ENCODE measurements at regions not wholly inside any gene's neighbourhood (a gene's known extent, or its start where the extent isn't known, plus 50 kb on each side); places are given as distances from the start of the nearest gene placed in this dataset.
"Not testable (repeated sequence)": the region's sequence is repeated elsewhere in the genome, so short reads cannot be mapped to it uniquely, and the experiment has no call there.

- DNase-seq: no peak
These were observed 540.9 kb downstream of the TRIML1 start for GRCh38 chr4:188680004-188680666.

DNA sequence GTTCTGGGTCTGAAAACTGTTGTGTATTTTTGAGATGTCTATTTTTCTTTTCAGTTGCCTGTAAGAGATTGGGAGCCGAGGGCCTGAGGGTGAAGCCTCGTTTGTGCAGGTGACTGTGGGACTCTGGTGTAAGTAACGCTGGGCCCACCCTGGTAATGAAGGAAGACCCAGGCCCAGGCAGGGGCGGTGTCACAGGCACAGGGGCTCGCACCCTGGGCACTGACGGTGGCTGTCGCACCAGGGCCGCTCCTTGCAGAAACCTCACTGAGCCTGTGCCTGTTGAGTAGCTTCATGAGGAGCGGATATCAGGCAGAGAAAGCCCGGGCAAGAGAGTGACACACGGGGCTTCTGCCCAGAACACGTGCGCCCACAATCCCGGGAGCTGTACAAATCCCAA is 541.4 kb downstream of the TRIML1 start:
- DNase-seq: no peak

DNA sequence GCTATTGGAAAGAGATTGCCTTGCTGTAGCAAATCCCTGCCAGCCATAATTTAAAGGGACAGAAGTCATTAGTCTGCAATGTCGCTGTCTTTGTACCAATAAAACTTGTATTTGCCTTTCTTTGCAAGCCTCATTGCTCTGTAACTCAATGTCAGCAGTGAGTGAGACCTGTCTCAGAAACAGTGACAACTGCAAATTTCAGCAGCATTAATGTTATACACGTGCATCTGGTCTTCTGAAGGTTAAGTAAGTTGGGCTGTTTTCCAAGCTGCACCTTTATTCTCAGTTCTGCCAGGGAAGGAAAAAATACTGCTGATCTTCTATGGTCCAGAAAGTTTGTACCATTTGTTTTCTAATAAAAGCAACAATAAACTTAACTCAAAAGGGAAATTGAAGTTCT is 543.1 kb downstream of the TRIML1 start:
- no peak for DNase-seq

DNA sequence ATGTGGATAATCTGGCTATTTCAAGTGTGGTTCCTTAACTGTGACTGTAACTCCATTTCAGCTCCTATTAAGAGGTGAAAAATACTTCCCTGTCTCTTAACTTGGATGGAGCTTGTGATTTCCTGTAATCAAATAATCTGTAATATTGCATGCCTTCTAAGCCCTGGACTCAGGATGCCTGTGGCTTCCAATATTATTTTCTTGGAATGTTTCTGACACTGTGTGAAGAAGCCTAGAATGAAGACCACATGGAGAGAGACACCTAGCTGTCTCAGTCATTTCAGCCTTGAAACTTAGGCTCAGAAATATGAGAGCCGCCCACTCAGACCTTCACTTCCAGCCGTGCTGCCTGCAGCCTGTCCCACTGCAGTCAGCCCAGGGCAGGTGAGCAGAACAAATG is 544.3 kb downstream of the TRIML1 start:
- no peak for DNase-seq

DNA sequence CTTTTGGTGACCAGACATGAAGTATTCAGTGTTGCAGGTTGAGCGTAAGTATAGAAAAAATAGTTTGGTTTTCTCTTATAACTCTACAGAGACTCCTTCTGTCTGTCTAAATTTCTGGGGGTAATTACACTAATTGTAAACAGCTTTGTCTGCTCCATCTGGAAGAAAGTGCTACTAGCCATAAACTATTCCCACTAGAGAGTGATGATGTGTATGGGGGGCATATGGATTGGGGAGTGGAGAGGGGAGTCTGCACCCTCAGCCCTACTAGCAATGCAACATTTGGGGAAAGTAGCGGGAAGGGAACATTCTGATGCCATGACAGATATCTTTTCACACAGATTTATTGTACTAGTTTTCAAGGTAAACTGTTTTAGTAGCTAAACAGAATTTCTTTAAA is 549.7 kb downstream of the TRIML1 start:
- no peak for DNase-seq

GRCh38 chr4:188691811-188692210 is 552.6 kb downstream of the TRIML1 start:
- no peak for DNase-seq

GRCh38 chr4:188695261-188695660 is 556.0 kb downstream of the TRIML1 start:
- no peak for DNase-seq

- peak; percentile 28 for DNase-seq
These were observed 558.0 kb downstream of the TRIML1 start for GRCh38 chr4:188697243-188697642.

DNA sequence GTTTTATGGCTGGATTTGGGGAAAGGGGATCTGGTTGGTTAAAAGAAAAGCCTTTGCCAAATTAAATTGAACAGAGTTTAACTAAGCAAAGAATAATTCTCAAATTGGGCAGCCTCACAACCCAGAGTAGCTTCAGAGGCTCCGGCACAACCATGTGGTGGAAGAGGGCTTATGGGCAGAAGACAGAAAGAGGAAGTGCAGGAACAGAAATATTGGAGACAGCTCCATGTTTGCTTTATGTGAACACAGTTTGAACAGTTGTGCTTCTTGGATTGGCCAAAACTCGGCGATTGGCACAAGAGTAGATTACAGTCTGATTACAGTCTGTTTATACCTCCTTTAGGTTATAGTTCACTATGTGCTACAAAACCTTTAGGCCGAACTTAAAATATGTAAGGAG is 562.7 kb downstream of the TRIML1 start:
- peak; percentile 28 for DNase-seq

- DNase-seq: no peak
These were observed 565.0 kb downstream of the TRIML1 start for GRCh38 chr4:188704288-188704687.

DNA sequence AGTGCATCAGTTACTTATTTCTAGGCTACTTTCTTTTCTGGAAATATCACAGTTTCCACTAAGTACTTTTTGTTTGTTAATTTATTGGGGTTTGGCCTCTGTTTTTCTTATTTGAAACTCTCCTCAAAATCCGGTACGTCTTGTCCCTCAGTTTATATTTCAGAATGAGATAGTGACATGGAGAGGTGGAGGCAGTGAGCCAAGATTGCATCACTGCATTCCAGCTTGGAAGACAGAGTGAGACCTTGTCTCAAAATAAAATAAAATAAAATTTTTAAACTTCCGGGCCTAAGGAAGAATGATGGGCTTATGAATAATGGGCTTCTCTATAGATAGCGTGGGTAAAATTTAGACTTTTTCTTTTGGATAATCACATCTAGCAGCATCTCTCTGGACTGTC is 567.8 kb downstream of the TRIML1 start:
- no peak for DNase-seq

- DNase-seq: no peak
These were observed 575.3 kb downstream of the TRIML1 start for GRCh38 chr4:188714501-188714900.

DNA sequence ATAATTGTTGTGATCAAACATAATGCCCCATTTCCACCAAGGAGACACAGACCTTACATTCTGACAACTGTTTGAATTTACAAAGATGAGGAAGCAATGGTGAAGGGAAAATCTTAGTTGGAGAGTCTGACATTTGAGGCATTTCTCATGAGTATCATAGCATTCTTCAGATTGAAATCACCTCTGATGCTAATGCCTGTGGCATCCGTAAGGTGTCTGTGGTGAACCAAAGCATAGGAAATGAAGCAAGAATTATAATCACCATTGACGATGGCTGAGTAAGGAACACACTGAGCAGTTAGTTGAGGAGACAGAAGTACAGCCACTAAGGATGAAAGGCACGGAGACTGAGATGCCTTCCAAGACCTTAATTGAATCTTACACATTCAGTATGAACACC is 575.7 kb downstream of the TRIML1 start:
- no peak for DNase-seq

DNA sequence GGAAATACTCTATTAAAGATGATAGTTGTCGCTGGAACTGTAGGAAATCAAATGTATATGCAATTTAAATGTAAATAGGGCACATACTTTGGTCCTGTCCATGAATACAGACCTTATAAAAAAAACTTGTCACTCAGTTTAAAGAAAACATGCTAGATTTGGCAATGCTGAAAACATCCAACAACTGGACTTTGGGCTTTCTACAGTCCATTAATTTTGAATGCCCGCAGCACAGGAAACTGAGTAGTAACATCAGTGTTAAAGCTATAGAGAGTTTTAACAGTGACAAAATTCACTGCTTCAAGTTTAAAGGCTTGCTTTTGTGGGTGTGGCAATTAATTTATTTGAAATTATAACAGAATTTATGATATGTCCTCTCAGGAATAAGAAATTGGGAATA is 578.4 kb downstream of the TRIML1 start:
- DNase-seq: no peak

GRCh38 chr4:188719794-188720193 is 580.6 kb downstream of the TRIML1 start:
- no peak for DNase-seq

GRCh38 chr4:188722911-188723310 is 583.7 kb downstream of the TRIML1 start:
- no peak for DNase-seq

- no peak for DNase-seq
These were observed 588.5 kb downstream of the TRIML1 start for GRCh38 chr4:188727746-188728145.

- no peak for DNase-seq
These were observed 589.1 kb downstream of the TRIML1 start for GRCh38 chr4:188728359-188728758.

DNA sequence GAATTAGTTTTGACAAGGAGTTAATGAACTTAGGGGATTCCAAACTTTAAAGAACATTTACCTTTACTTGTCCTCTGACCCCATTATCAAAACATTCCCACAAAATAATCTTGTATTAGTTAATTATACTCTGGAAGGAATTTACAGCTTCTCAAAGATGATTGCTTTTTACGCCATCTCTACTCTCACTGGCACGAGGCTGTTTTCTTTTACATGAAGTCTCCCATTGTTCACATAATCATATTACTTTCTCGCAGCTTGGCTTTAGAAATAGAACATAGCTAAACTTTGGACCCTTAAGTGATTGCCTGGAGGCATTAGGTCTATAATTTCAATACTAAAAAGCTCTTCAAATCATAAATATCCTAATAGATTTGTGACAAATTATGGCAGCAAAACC is 592.9 kb downstream of the TRIML1 start:
- DNase-seq: no peak

GRCh38 chr4:188735082-188735481 is 595.8 kb downstream of the TRIML1 start:
- no peak for DNase-seq

GRCh38 chr4:188737251-188738002 is 598.2 kb downstream of the TRIML1 start:
- DNase-seq: no peak

- peak; percentile 43 for DNase-seq
These were observed 599.0 kb downstream of the TRIML1 start for GRCh38 chr4:188738290-188738689.

GRCh38 chr4:188740172-188740571 is 600.9 kb downstream of the TRIML1 start:
- not testable (repeated sequence) for DNase-seq

DNA sequence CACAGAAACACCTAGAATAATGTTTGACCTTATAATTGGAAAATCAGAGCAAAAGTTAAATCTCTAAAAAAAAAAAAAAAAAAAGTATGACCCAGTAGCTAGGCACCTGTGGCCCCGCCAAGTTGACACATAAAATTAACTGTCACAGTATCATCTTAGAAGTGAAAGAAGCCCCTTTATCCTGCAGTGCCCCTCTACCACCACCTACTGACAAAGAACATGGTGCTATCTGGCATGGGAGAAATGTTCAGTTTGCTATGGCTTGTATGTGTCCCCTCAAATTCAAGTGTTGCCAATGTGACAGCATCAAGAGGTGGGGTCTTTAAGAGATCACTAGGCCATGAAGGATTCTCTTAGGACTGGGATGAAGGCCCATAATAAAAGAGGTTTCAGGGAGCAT is 601.5 kb downstream of the TRIML1 start:
- not testable (repeated sequence) for DNase-seq
